ENCODE measurements at regions not wholly inside any gene's neighbourhood (a gene's known extent, or its start where the extent isn't known, plus 50 kb on each side); places are given as distances from the start of the nearest gene placed in this dataset.

DNA sequence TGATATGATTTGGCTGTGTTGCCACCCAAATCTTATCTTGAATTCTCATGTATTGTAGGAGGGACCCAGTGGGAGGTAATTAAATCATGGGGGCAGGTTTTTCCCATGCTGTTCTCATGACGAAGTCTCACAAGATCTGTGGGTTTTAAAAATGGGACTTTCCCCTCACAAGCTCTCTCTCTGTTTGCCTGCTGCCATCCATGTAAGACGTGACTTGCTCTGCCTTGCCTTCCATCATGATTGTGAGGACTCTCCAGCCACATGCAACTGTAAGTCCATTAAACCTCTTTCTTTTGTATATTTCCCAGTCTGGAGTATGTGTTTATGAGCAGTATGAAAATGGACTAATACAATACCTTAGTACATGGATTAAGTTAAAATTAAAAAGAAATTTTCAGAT, 1094.7 kb upstream of the SLC39A10 start:
- H3K4me3 Mint-ChIP-seq, result no peak overlapping the region
- no peak overlapping the region for H3K27ac Mint-ChIP-seq
- H3K79me2 ChIP-seq (ENCODE audit: control insufficient read depth, insufficient read depth, low read length), result no peaks in the 10 kb centered on the region
- no peak for TF ChIP-seq EZH2 (IDR thresholded peaks at IDR 0.05; ENCODE audit: borderline replicate concordance, insufficient read depth, low read depth, low read length, poor library complexity, severe bottlenecking)
- TF ChIP-seq, protein P1, sequence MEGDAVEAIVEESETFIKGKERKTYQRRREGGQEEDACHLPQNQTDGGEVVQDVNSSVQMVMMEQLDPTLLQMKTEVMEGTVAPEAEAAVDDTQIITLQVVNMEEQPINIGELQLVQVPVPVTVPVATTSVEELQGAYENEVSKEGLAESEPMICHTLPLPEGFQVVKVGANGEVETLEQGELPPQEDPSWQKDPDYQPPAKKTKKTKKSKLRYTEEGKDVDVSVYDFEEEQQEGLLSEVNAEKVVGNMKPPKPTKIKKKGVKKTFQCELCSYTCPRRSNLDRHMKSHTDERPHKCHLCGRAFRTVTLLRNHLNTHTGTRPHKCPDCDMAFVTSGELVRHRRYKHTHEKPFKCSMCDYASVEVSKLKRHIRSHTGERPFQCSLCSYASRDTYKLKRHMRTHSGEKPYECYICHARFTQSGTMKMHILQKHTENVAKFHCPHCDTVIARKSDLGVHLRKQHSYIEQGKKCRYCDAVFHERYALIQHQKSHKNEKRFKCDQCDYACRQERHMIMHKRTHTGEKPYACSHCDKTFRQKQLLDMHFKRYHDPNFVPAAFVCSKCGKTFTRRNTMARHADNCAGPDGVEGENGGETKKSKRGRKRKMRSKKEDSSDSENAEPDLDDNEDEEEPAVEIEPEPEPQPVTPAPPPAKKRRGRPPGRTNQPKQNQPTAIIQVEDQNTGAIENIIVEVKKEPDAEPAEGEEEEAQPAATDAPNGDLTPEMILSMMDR (IDR thresholded peaks at IDR 0.05), result no peak
- intact Hi-C loops (cut with micrococcal nuclease), result no loop called here
- no peak overlapping the region for H3K9ac ChIP-seq (ENCODE audit: low read length)
- H3K27me3 Mint-ChIP-seq, result no peaks in the 10 kb centered on the region
- H3K27ac ChIP-seq (ENCODE audit: low read length in 2 of 2), result no peak overlapping the region
- H3K36me3 ChIP-seq (replicated peaks in 1 of 2; ENCODE audit: control extremely low read depth in 1 of 2, control insufficient read depth in 1 of 2, extremely low read depth in 1 of 2, insufficient read depth in 2 of 2, low read length in 1 of 2), result no peaks in the 10 kb centered on the region
- no CpG with 5 or more reads among the region's 2 CpGs for WGBS (ENCODE audit: insufficient coverage)
- DNase-seq (no peak), ATAC-seq (ENCODE audit: low read depth) (no peak)
- no peaks in the 10 kb centered on the region for H3K9me3 Mint-ChIP-seq (ENCODE audit: insufficient read depth)
- no peak overlapping the region for H3K4me2 ChIP-seq (replicated peaks; ENCODE audit: low read depth, low read length, poor library complexity, severe bottlenecking)
- ChIA-PET POLR2A (no interaction called here), CTCF (no interaction called here)
- no peak overlapping the region for H3K4me3 ChIP-seq (ENCODE audit: control extremely low read depth in 1 of 5, extremely low read depth in 1 of 5, insufficient read depth in 1 of 5, low read depth in 2 of 5, low read length in 4 of 5)
- no peaks in the 10 kb centered on the region for H3K4me1 ChIP-seq (ENCODE audit: control insufficient read depth in 2 of 2, insufficient read depth in 2 of 2, low read length in 2 of 2)
- H3K9me3 ChIP-seq (ENCODE audit: control extremely low read depth in 1 of 3, control insufficient read depth in 2 of 3, insufficient read depth in 1 of 3, low read length in 2 of 3), result no peaks in the 10 kb centered on the region
- no peaks in the 10 kb centered on the region for H3K27me3 ChIP-seq (replicated peaks in 1 of 4; ENCODE audit: control extremely low read depth in 1 of 4, control insufficient read depth in 3 of 4, insufficient read depth in 4 of 4, low read length in 3 of 4)
- no peak overlapping the region for H2AFZ ChIP-seq (ENCODE audit: insufficient read depth, low read depth, low read length, poor library complexity, severe bottlenecking)
- no peaks in the 10 kb centered on the region for H4K20me1 ChIP-seq (ENCODE audit: control insufficient read depth, insufficient read depth, low read length, poor library complexity, severe bottlenecking)
- no peaks in the 10 kb centered on the region for H3K4me1 Mint-ChIP-seq

DNA sequence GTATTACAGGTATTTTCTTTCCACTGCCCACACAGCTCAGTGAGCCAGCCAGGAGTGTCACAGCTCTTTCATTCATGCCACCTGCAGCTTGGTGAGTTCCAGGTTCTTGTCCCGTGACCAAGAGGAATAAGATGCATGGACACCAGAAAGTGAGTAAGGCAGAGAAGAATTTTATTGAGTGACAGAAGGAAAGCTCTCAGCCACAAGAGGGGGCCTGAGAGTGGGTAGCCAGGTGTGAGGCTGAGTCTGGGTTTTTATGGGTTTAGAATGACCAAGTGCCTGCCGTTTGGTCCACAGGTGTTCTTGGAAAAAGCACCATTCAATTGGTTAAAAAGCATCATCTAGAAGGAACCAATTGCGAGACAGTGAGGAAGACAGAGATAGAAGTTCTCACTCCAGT, 1097.1 kb upstream of the SLC39A10 start:
- intact Hi-C loops (cut with micrococcal nuclease), result no loop called here
- WGBS (ENCODE audit: insufficient coverage), result 100% methylated on average over 2 of the region's 3 CpGs
- H3K4me2 ChIP-seq (replicated peaks; ENCODE audit: low read depth, low read length, poor library complexity, severe bottlenecking), result no peak overlapping the region

More for the DNA sequence above, 1097.1 kb upstream of the SLC39A10 start:
- Histone ChIP-seq H3K27ac (ENCODE audit: low read length in 2 of 2) (no peak overlapping the region), H2AFZ (ENCODE audit: insufficient read depth, low read depth, low read length, poor library complexity, severe bottlenecking) (no peak overlapping the region), H3K9ac (ENCODE audit: low read length) (no peak overlapping the region), H3K4me1 (ENCODE audit: control insufficient read depth in 2 of 2, insufficient read depth in 2 of 2, low read length in 2 of 2) (no peaks in the 10 kb centered on the region), H4K20me1 (ENCODE audit: control insufficient read depth, insufficient read depth, low read length, poor library complexity, severe bottlenecking) (no peaks in the 10 kb centered on the region), H3K4me3 (ENCODE audit: control extremely low read depth in 1 of 5, extremely low read depth in 1 of 5, insufficient read depth in 1 of 5, low read depth in 2 of 5, low read length in 4 of 5) (no peak overlapping the region), H3K79me2 (ENCODE audit: control insufficient read depth, insufficient read depth, low read length) (no peaks in the 10 kb centered on the region), H3K36me3 (replicated peaks in 1 of 2; ENCODE audit: control extremely low read depth in 1 of 2, control insufficient read depth in 1 of 2, extremely low read depth in 1 of 2, insufficient read depth in 2 of 2, low read length in 1 of 2) (no peaks in the 10 kb centered on the region), H3K9me3 (ENCODE audit: control extremely low read depth in 1 of 3, control insufficient read depth in 2 of 3, insufficient read depth in 1 of 3, low read length in 2 of 3) (no peaks in the 10 kb centered on the region), H3K27me3 (replicated peaks in 1 of 4; ENCODE audit: control extremely low read depth in 1 of 4, control insufficient read depth in 3 of 4, insufficient read depth in 4 of 4, low read length in 3 of 4) (no peaks in the 10 kb centered on the region)
- ATAC-seq (ENCODE audit: low read depth) (no peak), DNase-seq (no peak)
- Mint-ChIP-seq H3K9me3 (ENCODE audit: insufficient read depth) (no peaks in the 10 kb centered on the region), H3K4me3 (no peak overlapping the region), H3K27ac (no peak overlapping the region), H3K4me1 (no peaks in the 10 kb centered on the region), H3K27me3 (no peaks in the 10 kb centered on the region)
- TF ChIP-seq EZH2 (IDR thresholded peaks at IDR 0.05; ENCODE audit: borderline replicate concordance, insufficient read depth, low read depth, low read length, poor library complexity, severe bottlenecking), result no peak
- TF ChIP-seq, protein P1 (IDR thresholded peaks at IDR 0.05), result no peak
- POLR2A ChIA-PET, result no interaction called here
- CTCF ChIA-PET, result no interaction called here

Measured in B cell (primary cell).